ENCODE measurements at regions not wholly inside any gene's neighbourhood (a gene's known extent, or its start where the extent isn't known, plus 50 kb on each side); places are given as distances from the start of the nearest gene placed in this dataset.
A peak's percentile ranks its signal among the peaks of the same experiment; 100 is the strongest.

- peak overlapping the region in 1 of 2 donors; percentile 62 for H3K27ac ChIP-seq
- peak overlapping the region in 1 of 2 donors; percentile 26 for H3K4me3 ChIP-seq
- no peaks in the 10 kb centered on the region for H3K9me3 ChIP-seq
- DNase-seq: no peak
- peaks cover 0 to 46% (median 2%) of the 10 kb centered on the region in 4 donors for H3K4me1 ChIP-seq
- no peaks in the 10 kb centered on the region for H3K36me3 ChIP-seq
- TF ChIP-seq CTCF (IDR thresholded peaks at IDR 0.05): peak; percentile 65 to 67
- H3K27me3 ChIP-seq: no peaks in the 10 kb centered on the region
- intact Hi-C loops (cut with DNase I; ENCODE audit: low total_unique reads): loop anchor here (10.0 kb wide), 1 partner anchor 194 kb away; no protein-coding TSS in a partner anchor
These were observed 60.8 kb upstream of the CCDC179 start for GRCh38 chr11:22920939-22921565.

GRCh38 chr11:22922672-22923071 is 62.4 kb upstream of the CCDC179 start:
- no peaks in the 10 kb centered on the region for H3K36me3 ChIP-seq
- DNase-seq: no peak
- peak overlapping the region in 1 of 2 donors; percentile 26 for H3K4me3 ChIP-seq
- H3K27me3 ChIP-seq: no peaks in the 10 kb centered on the region
- no peaks in the 10 kb centered on the region for H3K9me3 ChIP-seq
- peak overlapping the region in 1 of 2 donors; percentile 62 for H3K27ac ChIP-seq
- TF ChIP-seq CTCF (IDR thresholded peaks at IDR 0.05): no peak
- H3K4me1 ChIP-seq: peaks cover 0 to 53% (median 2%) of the 10 kb centered on the region in 4 donors
- intact Hi-C loops (cut with DNase I; ENCODE audit: low total_unique reads): loop anchor here (10.0 kb wide), 1 partner anchor 192 kb away; no protein-coding TSS in a partner anchor

GRCh38 chr11:22923561-22923960 is 63.3 kb upstream of the CCDC179 start:
- no peak overlapping the region for H3K4me3 ChIP-seq
- peak overlapping the region in 1 of 2 donors; percentile 62 for H3K27ac ChIP-seq
- no peaks in the 10 kb centered on the region for H3K27me3 ChIP-seq
- intact Hi-C loops (cut with DNase I; ENCODE audit: low total_unique reads): loop anchor here (10.0 kb wide), 1 partner anchor 191 kb away; no protein-coding TSS in a partner anchor
- peaks cover 0 to 60% (median 2%) of the 10 kb centered on the region in 4 donors for H3K4me1 ChIP-seq
- DNase-seq: no peak
- H3K9me3 ChIP-seq: no peaks in the 10 kb centered on the region
- no peaks in the 10 kb centered on the region for H3K36me3 ChIP-seq
- TF ChIP-seq CTCF (IDR thresholded peaks at IDR 0.05): no peak

GRCh38 chr11:22926341-22926740 is 66.1 kb upstream of the CCDC179 start:
- H3K4me1 ChIP-seq: peaks cover 0 to 66% (median 0%) of the 10 kb centered on the region in 4 donors
- no peaks in the 10 kb centered on the region for H3K27me3 ChIP-seq
- DNase-seq: no peak
- no peaks in the 10 kb centered on the region for H3K36me3 ChIP-seq
- TF ChIP-seq CTCF (IDR thresholded peaks at IDR 0.05): no peak
- intact Hi-C loops (cut with DNase I; ENCODE audit: low total_unique reads): loop anchor here (10.0 kb wide), 1 partner anchor 188 kb away; no protein-coding TSS in a partner anchor
- no peak overlapping the region for H3K4me3 ChIP-seq
- no peaks in the 10 kb centered on the region for H3K9me3 ChIP-seq
- peak overlapping the region in 1 of 2 donors; percentile 62 for H3K27ac ChIP-seq

- Histone ChIP-seq H3K9me3 (no peaks in the 10 kb centered on the region), H3K4me1 (peaks cover 0 to 71% (median 0%) of the 10 kb centered on the region in 4 donors), H3K27me3 (no peaks in the 10 kb centered on the region), H3K27ac (peak overlapping the region in 1 of 2 donors; percentile 55), H3K4me3 (no peak overlapping the region), H3K36me3 (no peaks in the 10 kb centered on the region)
- no peak for DNase-seq
- no peak for TF ChIP-seq CTCF (IDR thresholded peaks at IDR 0.05)
- intact Hi-C loops (cut with DNase I; ENCODE audit: low total_unique reads): loop anchor here (10.0 kb wide), 1 partner anchor 187 kb away; no protein-coding TSS in a partner anchor
These were observed 67.5 kb upstream of the CCDC179 start for GRCh38 chr11:22927793-22928192.

Measured in tibial artery (tissue), 4 donors.